ENCODE measurements at regions not wholly inside any gene's neighbourhood (a gene's known extent, or its start where the extent isn't known, plus 50 kb on each side); places are given as distances from the start of the nearest gene placed in this dataset.

- no peaks in the 10 kb centered on the region for H3K4me1 Mint-ChIP-seq (ENCODE audit: low read depth)
- no peaks in the 10 kb centered on the region for H3K9me3 Mint-ChIP-seq
- H3K27me3 Mint-ChIP-seq = no peaks in the 10 kb centered on the region
- H3K36me3 Mint-ChIP-seq (ENCODE audit: low read depth) = no peaks in the 10 kb centered on the region
- H3K27ac Mint-ChIP-seq = no peak overlapping the region
- intact Hi-C loops (cut with micrococcal nuclease) = no loop called here
- no peak overlapping the region for H3K4me3 Mint-ChIP-seq
Observed at GRCh38 chr5:86875539-86875938, 257.8 kb downstream of the COX7C start.

GRCh38 chr5:86878250-86878649 is 260.5 kb downstream of the COX7C start:
- no peaks in the 10 kb centered on the region for H3K27me3 Mint-ChIP-seq
- H3K4me1 Mint-ChIP-seq (ENCODE audit: low read depth) = no peaks in the 10 kb centered on the region
- no peaks in the 10 kb centered on the region for H3K36me3 Mint-ChIP-seq (ENCODE audit: low read depth)
- no peak overlapping the region for H3K27ac Mint-ChIP-seq
- no peaks in the 10 kb centered on the region for H3K9me3 Mint-ChIP-seq
- H3K4me3 Mint-ChIP-seq = no peak overlapping the region
- intact Hi-C loops (cut with micrococcal nuclease) = no loop called here

GRCh38 chr5:86879086-86879485 is 261.3 kb downstream of the COX7C start:
- no peaks in the 10 kb centered on the region for H3K9me3 Mint-ChIP-seq
- no peak overlapping the region for H3K4me3 Mint-ChIP-seq
- H3K27me3 Mint-ChIP-seq = no peaks in the 10 kb centered on the region
- no peaks in the 10 kb centered on the region for H3K36me3 Mint-ChIP-seq (ENCODE audit: low read depth)
- H3K4me1 Mint-ChIP-seq (ENCODE audit: low read depth) = no peaks in the 10 kb centered on the region
- H3K27ac Mint-ChIP-seq = no peak overlapping the region
- intact Hi-C loops (cut with micrococcal nuclease) = no loop called here

GRCh38 chr5:86880344-86880743 is 262.6 kb downstream of the COX7C start:
- Mint-ChIP-seq H3K27me3 (no peaks in the 10 kb centered on the region), H3K4me1 (ENCODE audit: low read depth) (no peaks in the 10 kb centered on the region), H3K4me3 (no peak overlapping the region), H3K27ac (no peak overlapping the region), H3K9me3 (no peaks in the 10 kb centered on the region), H3K36me3 (ENCODE audit: low read depth) (no peaks in the 10 kb centered on the region)
- intact Hi-C loops (cut with micrococcal nuclease) = loop anchor here (2.0 kb wide), 2 partner anchors 88 to 132 kb away; no protein-coding TSS in a partner anchor

GRCh38 chr5:86880785-86881492 is 263.2 kb downstream of the COX7C start:
- no peaks in the 10 kb centered on the region for H3K36me3 Mint-ChIP-seq (ENCODE audit: low read depth)
- H3K27me3 Mint-ChIP-seq = no peaks in the 10 kb centered on the region
- no peak overlapping the region for H3K27ac Mint-ChIP-seq
- no peaks in the 10 kb centered on the region for H3K4me1 Mint-ChIP-seq (ENCODE audit: low read depth)
- H3K9me3 Mint-ChIP-seq = no peaks in the 10 kb centered on the region
- intact Hi-C loops (cut with micrococcal nuclease) = loop anchor here (2.0 kb wide), 2 partner anchors 88 to 132 kb away; no protein-coding TSS in a partner anchor
- no peak overlapping the region for H3K4me3 Mint-ChIP-seq

- H3K4me1 Mint-ChIP-seq (ENCODE audit: low read depth) = no peaks in the 10 kb centered on the region
- no peaks in the 10 kb centered on the region for H3K36me3 Mint-ChIP-seq (ENCODE audit: low read depth)
- no peaks in the 10 kb centered on the region for H3K9me3 Mint-ChIP-seq
- intact Hi-C loops (cut with micrococcal nuclease) = loop anchor here (2.0 kb wide), 2 partner anchors 87 to 131 kb away; no protein-coding TSS in a partner anchor
- no peak overlapping the region for H3K27ac Mint-ChIP-seq
- H3K27me3 Mint-ChIP-seq = no peaks in the 10 kb centered on the region
- no peak overlapping the region for H3K4me3 Mint-ChIP-seq
Observed at GRCh38 chr5:86881493-86882090, 263.9 kb downstream of the COX7C start.

- intact Hi-C loops (cut with micrococcal nuclease) = no loop called here
- Mint-ChIP-seq H3K4me1 (ENCODE audit: low read depth) (no peaks in the 10 kb centered on the region), H3K27me3 (peaks cover 4% of the 10 kb centered on the region), H3K27ac (no peak overlapping the region), H3K9me3 (no peaks in the 10 kb centered on the region), H3K36me3 (ENCODE audit: low read depth) (no peaks in the 10 kb centered on the region), H3K4me3 (no peak overlapping the region)
Observed at GRCh38 chr5:86884608-86885007, 266.9 kb downstream of the COX7C start.

- H3K9me3 Mint-ChIP-seq = no peaks in the 10 kb centered on the region
Observed at GRCh38 chr5:86885011-86885410, 267.3 kb downstream of the COX7C start.

GRCh38 chr5:86885489-86886230 is 267.9 kb downstream of the COX7C start:
- Mint-ChIP-seq H3K27me3 (peaks cover 4% of the 10 kb centered on the region), H3K27ac (no peak overlapping the region), H3K36me3 (ENCODE audit: low read depth) (no peaks in the 10 kb centered on the region), H3K4me3 (no peak overlapping the region), H3K9me3 (no peaks in the 10 kb centered on the region), H3K4me1 (ENCODE audit: low read depth) (no peaks in the 10 kb centered on the region)
- intact Hi-C loops (cut with micrococcal nuclease) = no loop called here

More at GRCh38 chr5:86885011-86885410, 267.3 kb downstream of the COX7C start:
- H3K27me3 Mint-ChIP-seq = peaks cover 4% of the 10 kb centered on the region
- H3K4me1 Mint-ChIP-seq (ENCODE audit: low read depth) = no peaks in the 10 kb centered on the region
- H3K36me3 Mint-ChIP-seq (ENCODE audit: low read depth) = no peaks in the 10 kb centered on the region
- intact Hi-C loops (cut with micrococcal nuclease) = no loop called here
- H3K4me3 Mint-ChIP-seq = no peak overlapping the region
- H3K27ac Mint-ChIP-seq = no peak overlapping the region

- peaks cover 4% of the 10 kb centered on the region for H3K27me3 Mint-ChIP-seq
Observed at GRCh38 chr5:86890375-86890774, 272.6 kb downstream of the COX7C start.

GRCh38 chr5:86894056-86894455 is 276.3 kb downstream of the COX7C start:
- H3K4me1 Mint-ChIP-seq (ENCODE audit: low read depth) = no peaks in the 10 kb centered on the region
- intact Hi-C loops (cut with micrococcal nuclease) = no loop called here
- peaks cover under 1% of the 10 kb centered on the region for H3K27me3 Mint-ChIP-seq
- H3K9me3 Mint-ChIP-seq = no peaks in the 10 kb centered on the region
- H3K36me3 Mint-ChIP-seq (ENCODE audit: low read depth) = no peaks in the 10 kb centered on the region
- no peak overlapping the region for H3K27ac Mint-ChIP-seq
- no peak overlapping the region for H3K4me3 Mint-ChIP-seq

More at GRCh38 chr5:86890375-86890774, 272.6 kb downstream of the COX7C start:
- Mint-ChIP-seq H3K4me3 (no peak overlapping the region), H3K36me3 (ENCODE audit: low read depth) (no peaks in the 10 kb centered on the region), H3K27ac (no peak overlapping the region), H3K4me1 (ENCODE audit: low read depth) (no peaks in the 10 kb centered on the region), H3K9me3 (no peaks in the 10 kb centered on the region)
- intact Hi-C loops (cut with micrococcal nuclease) = no loop called here

GRCh38 chr5:86896916-86897315 is 279.2 kb downstream of the COX7C start:
- H3K4me1 Mint-ChIP-seq (ENCODE audit: low read depth) = no peaks in the 10 kb centered on the region
- peaks cover 2% of the 10 kb centered on the region for H3K27me3 Mint-ChIP-seq
- no peak overlapping the region for H3K27ac Mint-ChIP-seq
- H3K36me3 Mint-ChIP-seq (ENCODE audit: low read depth) = no peaks in the 10 kb centered on the region
- H3K9me3 Mint-ChIP-seq = no peaks in the 10 kb centered on the region
- no peak overlapping the region for H3K4me3 Mint-ChIP-seq
- intact Hi-C loops (cut with micrococcal nuclease) = no loop called here

- H3K27ac Mint-ChIP-seq = no peak overlapping the region
- H3K4me1 Mint-ChIP-seq (ENCODE audit: low read depth) = no peaks in the 10 kb centered on the region
- H3K27me3 Mint-ChIP-seq = no peaks in the 10 kb centered on the region
- intact Hi-C loops (cut with micrococcal nuclease) = no loop called here
- H3K9me3 Mint-ChIP-seq = no peaks in the 10 kb centered on the region
- no peak overlapping the region for H3K4me3 Mint-ChIP-seq
- H3K36me3 Mint-ChIP-seq (ENCODE audit: low read depth) = no peaks in the 10 kb centered on the region
Observed at GRCh38 chr5:86909418-86910295, 291.9 kb downstream of the COX7C start.

Data from dendritic cell treated with granulocyte-macrophage colony-stimulating factor and Interleukin-4, amounts not matched to agents 40 ng/mL and 50 ng/mL, for 4 days (primary cell).